Trophoblast cell (in vitro differentiated cells and primary cell): ENCODE measurements at regions not wholly inside any gene's neighbourhood (a gene's known extent, or its start where the extent isn't known, plus 50 kb on each side); places are given as distances from the start of the nearest gene placed in this dataset.

Experiments used
- DNase-seq, 2 donors: peaks; one replicate each; pipeline ENCODE4 v3.0.0-alpha.2; 2016
- H2AFZ ChIP-seq: 2 replicates; pipeline ENCODE4 v1.6.1; 2013; ENCODE audit warnings: low read length, moderate library complexity, mild to moderate bottlenecking; ENCODE audit not compliant: insufficient read depth, poor library complexity
- H2AK5ac ChIP-seq: 2 replicates; pipeline ENCODE4 v1.6.1; 2013; ENCODE audit warnings: mild to moderate bottlenecking, low read length
- H2BK120ac ChIP-seq: 2 replicates; pipeline ENCODE4 v1.6.1; 2013; ENCODE audit warnings: low read length, mild to moderate bottlenecking, moderate library complexity; ENCODE audit not compliant: insufficient read depth, poor library complexity
- H2BK12ac ChIP-seq: 2 replicates; pipeline ENCODE4 v1.6.1; 2013; ENCODE audit warnings: mild to moderate bottlenecking, low read length, moderate library complexity
- H2BK5ac ChIP-seq: 2 replicates; pipeline ENCODE4 v1.6.1; 2013; ENCODE audit warnings: low read length, low read depth, moderate library complexity, mild to moderate bottlenecking; ENCODE audit not compliant: poor library complexity
- H3K14ac ChIP-seq: 2 replicates; pipeline ENCODE4 v1.6.1; 2013; ENCODE audit warnings: mild to moderate bottlenecking, low read length
- H3K18ac ChIP-seq: 2 replicates; pipeline ENCODE4 v1.6.1; 2013; ENCODE audit warnings: mild to moderate bottlenecking, low read length
- H3K23ac ChIP-seq: 2 replicates; pipeline ENCODE4 v1.6.1; 2013; ENCODE audit warnings: low read length
- H3K27ac ChIP-seq: 2 replicates; pipeline ENCODE4 v1.5.1; 2013; ENCODE audit warnings: low read depth, mild to moderate bottlenecking, inconsistent platforms, low read length, moderate library complexity
- H3K27me3 ChIP-seq: 2 replicates; pipeline ENCODE4 v1.6.1; 2013; ENCODE audit warnings: inconsistent platforms, mild to moderate bottlenecking, low read length, moderate library complexity; ENCODE audit not compliant: insufficient read depth
- H3K36me3 ChIP-seq, 2 experiments: 1 replicate in 1 of 2; 2 replicates in 1 of 2; pipeline ENCODE4 v1.6.1; 2013; ENCODE audit warnings: low read length in 2 of 2, mild to moderate bottlenecking in 2 of 2, moderate library complexity in 1 of 2; ENCODE audit not compliant: insufficient read depth in 2 of 2, control insufficient read depth in 1 of 2
- H3K4ac ChIP-seq: 2 replicates; pipeline ENCODE4 v1.6.1; 2013; ENCODE audit warnings: low read depth, mild to moderate bottlenecking, low read length, moderate library complexity
- H3K4me1 ChIP-seq, 2 experiments: 1 replicate in 1 of 2; 2 replicates in 1 of 2; pipeline ENCODE4 v1.6.1; 2013; ENCODE audit warnings: low read length in 2 of 2, mild to moderate bottlenecking in 2 of 2, moderate library complexity in 1 of 2; ENCODE audit not compliant: insufficient read depth in 2 of 2, control insufficient read depth in 1 of 2
- H3K4me2 ChIP-seq: 2 replicates; pipeline ENCODE4 v1.6.1; 2013; ENCODE audit warnings: inconsistent platforms, mild to moderate bottlenecking, low read length, moderate library complexity
- H3K4me3 ChIP-seq: 2 replicates; pipeline ENCODE4 v1.5.1; 2013; ENCODE audit warnings: mild to moderate bottlenecking, low read depth, low read length, inconsistent platforms
- H3K79me1 ChIP-seq: one replicate; pipeline ENCODE4 v1.6.1; 2013; ENCODE audit warnings: low read length
- H3K79me2 ChIP-seq: 2 replicates; pipeline ENCODE4 v1.6.1; 2013; ENCODE audit warnings: low read length, mild to moderate bottlenecking; ENCODE audit not compliant: control insufficient read depth, insufficient read depth, poor library complexity
- H3K9ac ChIP-seq: 2 replicates; pipeline ENCODE4 v1.6.1; 2013; ENCODE audit warnings: mild to moderate bottlenecking, low read length
- H3K9me3 ChIP-seq: 2 replicates; pipeline ENCODE4 v1.6.1; 2013; ENCODE audit warnings: low read depth, mild to moderate bottlenecking, control low read depth, inconsistent platforms, low read length; ENCODE audit not compliant: insufficient read depth
- H4K12ac ChIP-seq: 2 replicates; pipeline ENCODE4 v1.6.1; 2013; ENCODE audit warnings: low read depth, mild to moderate bottlenecking, low read length, moderate library complexity
- H4K8ac ChIP-seq: 2 replicates; pipeline ENCODE4 v1.6.1; 2013; ENCODE audit warnings: low read depth, mild to moderate bottlenecking, low read length, moderate library complexity
- H4K91ac ChIP-seq: one replicate; pipeline ENCODE4 v1.6.1; 2013; ENCODE audit warnings: low read depth, mild to moderate bottlenecking, low read length, moderate library complexity
- WGBS: extraction: QIAGEN DNeasy Blood & Tissue Kit; methylation state at CpG from one replicate; pipeline ENCODE4 v1.1.7; 2013; ENCODE audit warnings: missing lambda C conversion rate; ENCODE audit not compliant: insufficient read length, insufficient coverage; ENCODE audit errors: extremely low coverage; 5-methylcytosine and 5-hydroxymethylcytosine counted together

- Histone ChIP-seq H2AK5ac (no peak overlapping the region), H3K27ac (no peak overlapping the region), H3K4me3 (no peak overlapping the region), H2BK5ac (no peak overlapping the region), H3K14ac (no peak overlapping the region), H4K91ac (no peak overlapping the region), H4K12ac (no peak overlapping the region), H3K79me1 (no peaks in the 10 kb centered on the region), H3K18ac (no peak overlapping the region), H3K79me2 (no peaks in the 10 kb centered on the region), H3K4ac (no peak overlapping the region), H2BK12ac (no peak overlapping the region), H3K4me1 (no peaks in the 10 kb centered on the region), H2BK120ac (no peak overlapping the region), H3K9ac (no peak overlapping the region), H3K9me3 (no peaks in the 10 kb centered on the region), H3K27me3 (no peaks in the 10 kb centered on the region), H4K8ac (no peak overlapping the region), H2AFZ (no peak overlapping the region), H3K4me2 (no peak overlapping the region), H3K23ac (no peak overlapping the region), H3K36me3 (no peaks in the 10 kb centered on the region)
- no CpG with 5 or more reads among the region's 6 CpGs for WGBS
- DNase-seq, result no peak
These were observed 395.4 kb downstream of the EPHA4 start for GRCh38 chr2:221176667-221177066.

- H3K36me3 ChIP-seq, result no peaks in the 10 kb centered on the region
- no peak overlapping the region for H2AFZ ChIP-seq
- H3K4me1 ChIP-seq, result no peaks in the 10 kb centered on the region
- H4K12ac ChIP-seq, result no peak overlapping the region
- H3K4ac ChIP-seq, result no peak overlapping the region
- no CpG with 5 or more reads among the region's 4 CpGs for whole genome bisulfite sequencing
- no peak overlapping the region for H2BK120ac ChIP-seq
- no peak overlapping the region for H3K23ac ChIP-seq
- no peak overlapping the region for H3K4me3 ChIP-seq
- H2AK5ac ChIP-seq, result no peak overlapping the region
- H2BK12ac ChIP-seq, result no peak overlapping the region
- no peaks in the 10 kb centered on the region for H3K9me3 ChIP-seq
- no peak overlapping the region for H3K18ac ChIP-seq
- H3K79me2 ChIP-seq, result no peaks in the 10 kb centered on the region
- no peak overlapping the region for H4K91ac ChIP-seq
- no peak for DNase-seq
- H3K9ac ChIP-seq, result no peak overlapping the region
- no peaks in the 10 kb centered on the region for H3K79me1 ChIP-seq
- no peak overlapping the region for H2BK5ac ChIP-seq
- no peaks in the 10 kb centered on the region for H3K27me3 ChIP-seq
- H3K27ac ChIP-seq, result no peak overlapping the region
- H3K4me2 ChIP-seq, result no peak overlapping the region
- no peak overlapping the region for H3K14ac ChIP-seq
- H4K8ac ChIP-seq, result no peak overlapping the region
These were observed 394.0 kb downstream of the EPHA4 start for GRCh38 chr2:221178139-221178538.

- H2AFZ ChIP-seq, result no peak overlapping the region
- H3K9me3 ChIP-seq, result no peaks in the 10 kb centered on the region
- no peak overlapping the region for H3K14ac ChIP-seq
- no peak overlapping the region for H4K91ac ChIP-seq
- H3K4me2 ChIP-seq, result no peak overlapping the region
- no peaks in the 10 kb centered on the region for H3K4me1 ChIP-seq
- H3K4me3 ChIP-seq, result no peak overlapping the region
- no peak overlapping the region for H2AK5ac ChIP-seq
- H3K27ac ChIP-seq, result no peak overlapping the region
- H3K4ac ChIP-seq, result no peak overlapping the region
- no peaks in the 10 kb centered on the region for H3K27me3 ChIP-seq
- H3K79me1 ChIP-seq, result no peaks in the 10 kb centered on the region
- H4K12ac ChIP-seq, result no peak overlapping the region
- no peak overlapping the region for H2BK12ac ChIP-seq
- no peak overlapping the region for H3K18ac ChIP-seq
- no peak overlapping the region for H4K8ac ChIP-seq
- H3K23ac ChIP-seq, result no peak overlapping the region
- no peaks in the 10 kb centered on the region for H3K36me3 ChIP-seq
- WGBS, result no CpG with 5 or more reads among the region's 3 CpGs
- H2BK120ac ChIP-seq, result no peak overlapping the region
- no peak overlapping the region for H2BK5ac ChIP-seq
- no peak for DNase-seq
- H3K79me2 ChIP-seq, result no peaks in the 10 kb centered on the region
- no peak overlapping the region for H3K9ac ChIP-seq
These were observed 385.2 kb downstream of the EPHA4 start for GRCh38 chr2:221186873-221187272.

GRCh38 chr2:221189431-221190067, 382.6 kb downstream of the EPHA4 start:
- DNase-seq, result no peak
- Histone ChIP-seq H2AFZ (no peak overlapping the region), H3K27ac (no peak overlapping the region), H2BK5ac (no peak overlapping the region), H3K4me3 (no peak overlapping the region), H3K4me2 (no peak overlapping the region), H3K79me2 (no peaks in the 10 kb centered on the region), H3K79me1 (no peaks in the 10 kb centered on the region), H3K18ac (no peak overlapping the region), H4K91ac (no peak overlapping the region), H2BK12ac (no peak overlapping the region), H3K27me3 (no peaks in the 10 kb centered on the region), H3K9me3 (no peaks in the 10 kb centered on the region), H3K4me1 (no peaks in the 10 kb centered on the region), H3K23ac (no peak overlapping the region), H3K36me3 (no peaks in the 10 kb centered on the region), H2BK120ac (no peak overlapping the region), H4K8ac (no peak overlapping the region), H3K4ac (no peak overlapping the region), H2AK5ac (no peak overlapping the region), H4K12ac (no peak overlapping the region), H3K9ac (no peak overlapping the region), H3K14ac (no peak overlapping the region)
- WGBS, result no CpG with 5 or more reads among the region's 8 CpGs
